ENCODE measurements at regions not wholly inside any gene's neighbourhood (a gene's known extent, or its start where the extent isn't known, plus 50 kb on each side); places are given as distances from the start of the nearest gene placed in this dataset.

GRCh38 chr20:57907131-57908000, 197.6 kb upstream of the PMEPA1 start:
- DNase-seq (ENCODE audit: low read depth), result no peak
- no peak for TF ChIP-seq CTCF (IDR thresholded peaks at IDR 0.05; ENCODE audit: low read depth, low read length)
- no peak for TF ChIP-seq POLR2A (IDR thresholded peaks at IDR 0.05; ENCODE audit: extremely low read depth, insufficient read length)
- no peak for TF ChIP-seq MAX (IDR thresholded peaks at IDR 0.05; ENCODE audit: low read depth, low read length)
- no peak for TF ChIP-seq MYC (IDR thresholded peaks at IDR 0.05; ENCODE audit: low read depth, low read length)
- H3K4me3 ChIP-seq (ENCODE audit: low read depth, low read length), result no peak overlapping the region

DNA sequence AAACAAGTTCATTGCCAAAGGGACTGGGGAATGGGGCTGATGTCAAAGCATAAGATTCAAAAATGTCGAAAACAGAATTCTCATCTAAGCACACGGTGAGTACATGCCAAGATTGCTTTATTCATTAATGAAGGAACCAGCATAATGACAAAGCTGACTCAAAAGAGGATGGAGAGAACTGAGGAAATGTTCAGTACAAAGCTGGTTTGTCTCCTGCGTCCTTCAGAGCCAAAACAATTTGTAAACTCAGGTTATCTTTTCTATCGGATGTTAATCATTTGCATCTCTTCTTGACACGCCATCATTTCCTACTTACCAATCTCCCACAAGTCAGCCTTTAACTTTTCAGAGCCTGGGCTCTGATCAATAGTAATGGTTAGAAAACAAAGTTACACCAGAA, 195.6 kb upstream of the PMEPA1 start:
- TF ChIP-seq CTCF (IDR thresholded peaks at IDR 0.05; ENCODE audit: low read depth, low read length) (no peak), MYC (IDR thresholded peaks at IDR 0.05; ENCODE audit: low read depth, low read length) (no peak), MAX (IDR thresholded peaks at IDR 0.05; ENCODE audit: low read depth, low read length) (no peak), POLR2A (IDR thresholded peaks at IDR 0.05; ENCODE audit: extremely low read depth, insufficient read length) (no peak)
- DNase-seq (ENCODE audit: low read depth), result no peak
- H3K4me3 ChIP-seq (ENCODE audit: low read depth, low read length), result no peak overlapping the region

- peak; percentile 10 for DNase-seq (ENCODE audit: low read depth)
- TF ChIP-seq CTCF (IDR thresholded peaks at IDR 0.05; ENCODE audit: low read depth, low read length) (no peak), POLR2A (IDR thresholded peaks at IDR 0.05; ENCODE audit: extremely low read depth, insufficient read length) (no peak), MYC (IDR thresholded peaks at IDR 0.05; ENCODE audit: low read depth, low read length) (no peak), MAX (IDR thresholded peaks at IDR 0.05; ENCODE audit: low read depth, low read length) (no peak)
These were observed 194.7 kb upstream of the PMEPA1 start for GRCh38 chr20:57904314-57905105.

GRCh38 chr20:57902473-57902872, 192.7 kb upstream of the PMEPA1 start:
- no peak for TF ChIP-seq MAX (IDR thresholded peaks at IDR 0.05; ENCODE audit: low read depth, low read length)
- TF ChIP-seq CTCF (IDR thresholded peaks at IDR 0.05; ENCODE audit: low read depth, low read length), result peak; percentile 4
- H3K4me3 ChIP-seq (ENCODE audit: low read depth, low read length), result no peak overlapping the region
- DNase-seq (ENCODE audit: low read depth), result peak; percentile 68

More at GRCh38 chr20:57904314-57905105, 194.7 kb upstream of the PMEPA1 start:
- no peak overlapping the region for H3K4me3 ChIP-seq (ENCODE audit: low read depth, low read length)

- no peak for TF ChIP-seq MAX (IDR thresholded peaks at IDR 0.05; ENCODE audit: low read depth, low read length)
- TF ChIP-seq CTCF (IDR thresholded peaks at IDR 0.05; ENCODE audit: low read depth, low read length), result no peak
- TF ChIP-seq MYC (IDR thresholded peaks at IDR 0.05; ENCODE audit: low read depth, low read length), result no peak
- no peak for TF ChIP-seq POLR2A (IDR thresholded peaks at IDR 0.05; ENCODE audit: extremely low read depth, insufficient read length)
- H3K4me3 ChIP-seq (ENCODE audit: low read depth, low read length), result no peak overlapping the region
- DNase-seq (ENCODE audit: low read depth), result no peak
These were observed 191.7 kb upstream of the PMEPA1 start for GRCh38 chr20:57901526-57901925.

Data from NB4 (cell line).